ENCODE measurements at regions not wholly inside any gene's neighbourhood (a gene's known extent, or its start where the extent isn't known, plus 50 kb on each side); places are given as distances from the start of the nearest gene placed in this dataset.
"Not testable (repeated sequence)": the region's sequence is repeated elsewhere in the genome, so short reads cannot be mapped to it uniquely, and the experiment has no call there.

- DNase-seq: no peak
Measured at GRCh38 chr9:135173066-135173465, 85.6 kb downstream of the OLFM1 start.

GRCh38 chr9:135174248-135174647 is 86.8 kb downstream of the OLFM1 start:
- DNase-seq: no peak

DNA sequence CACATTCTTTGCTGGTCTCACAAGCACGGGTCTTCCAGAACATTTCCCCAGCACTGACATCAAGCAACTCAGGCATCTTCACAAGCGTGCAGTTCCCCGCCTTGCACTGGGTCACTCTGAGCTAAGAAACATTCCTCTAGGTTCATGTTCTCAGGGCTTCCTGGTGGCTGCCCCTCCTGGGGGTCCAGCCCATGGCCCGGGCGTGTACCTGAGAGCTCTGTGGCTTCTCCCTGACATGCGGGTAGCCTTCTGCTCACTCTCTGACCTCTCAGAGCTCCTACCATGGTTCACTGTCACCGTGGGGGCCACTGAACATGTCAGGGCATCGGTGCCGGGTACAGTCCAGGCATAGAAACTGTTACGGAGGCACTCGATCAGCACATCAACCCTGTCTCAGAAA is 87.5 kb downstream of the OLFM1 start:
- DNase-seq: no peak

- no peak for DNase-seq
Measured at GRCh38 chr9:135176284-135176683, 88.8 kb downstream of the OLFM1 start.

GRCh38 chr9:135177562-135177961 is 90.1 kb downstream of the OLFM1 start:
- not testable (repeated sequence) for DNase-seq

- DNase-seq: no peak
Measured at GRCh38 chr9:135178498-135178897, 91.0 kb downstream of the OLFM1 start.

DNA sequence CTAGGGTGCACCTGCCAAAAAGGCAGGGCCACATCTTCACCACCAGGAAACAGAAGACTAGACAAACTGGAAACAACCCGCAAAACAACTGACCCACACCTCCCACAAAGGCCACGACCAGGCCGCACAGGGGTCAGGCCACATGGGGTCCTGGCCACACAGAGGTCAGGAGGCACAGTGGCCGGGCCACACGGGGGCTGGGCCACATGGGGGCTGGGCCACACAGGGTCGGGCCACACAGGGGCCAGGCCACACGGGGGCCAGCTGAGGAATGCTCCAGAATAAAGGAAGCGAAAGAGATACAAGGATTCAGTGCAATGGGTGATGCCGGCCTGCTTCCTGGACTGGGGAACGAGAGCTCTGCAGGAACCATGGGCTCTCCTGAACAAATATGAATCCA is 91.6 kb downstream of the OLFM1 start:
- no peak for DNase-seq

GRCh38 chr9:135179976-135180375 is 92.5 kb downstream of the OLFM1 start:
- no peak for DNase-seq

DNA sequence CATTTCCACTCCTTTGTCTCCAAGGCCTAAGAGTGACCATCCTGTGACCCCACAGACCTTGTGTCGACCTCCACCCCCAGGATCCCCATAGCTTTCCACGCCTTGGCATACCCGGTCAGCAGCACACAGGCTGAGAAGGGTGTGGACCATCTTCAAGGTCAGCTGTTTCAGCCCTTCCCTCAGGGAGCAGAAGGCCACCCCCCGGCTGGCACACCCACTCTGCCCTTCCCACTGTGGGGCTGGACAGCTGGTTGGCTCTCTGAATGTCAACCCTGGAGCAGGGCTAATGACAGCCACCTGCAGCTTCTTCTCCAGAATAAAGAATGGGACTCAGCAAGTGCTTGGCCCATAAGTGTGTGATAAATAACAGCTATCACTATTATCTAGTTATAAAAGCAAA is 93.1 kb downstream of the OLFM1 start:
- no peak for DNase-seq

DNA sequence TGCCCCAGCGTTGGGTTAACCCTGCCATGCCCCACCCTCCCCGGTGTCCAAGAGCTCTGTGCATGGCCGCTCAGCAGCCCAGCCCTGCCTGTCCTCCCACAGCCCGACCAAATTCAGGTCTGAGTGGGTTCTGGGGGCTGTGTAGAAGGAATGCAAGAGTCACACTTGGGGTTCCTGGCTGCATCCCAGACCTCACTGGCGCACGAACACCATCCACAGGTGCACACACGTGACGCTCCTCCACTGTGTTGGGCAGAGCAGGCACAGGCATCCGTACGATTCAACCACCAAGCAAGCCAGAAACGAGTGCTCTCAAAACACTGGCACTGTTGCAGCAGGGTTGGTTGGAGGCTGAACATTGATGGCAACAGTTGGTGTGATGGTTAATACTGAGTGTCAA is 93.9 kb downstream of the OLFM1 start:
- DNase-seq: no peak

DNA sequence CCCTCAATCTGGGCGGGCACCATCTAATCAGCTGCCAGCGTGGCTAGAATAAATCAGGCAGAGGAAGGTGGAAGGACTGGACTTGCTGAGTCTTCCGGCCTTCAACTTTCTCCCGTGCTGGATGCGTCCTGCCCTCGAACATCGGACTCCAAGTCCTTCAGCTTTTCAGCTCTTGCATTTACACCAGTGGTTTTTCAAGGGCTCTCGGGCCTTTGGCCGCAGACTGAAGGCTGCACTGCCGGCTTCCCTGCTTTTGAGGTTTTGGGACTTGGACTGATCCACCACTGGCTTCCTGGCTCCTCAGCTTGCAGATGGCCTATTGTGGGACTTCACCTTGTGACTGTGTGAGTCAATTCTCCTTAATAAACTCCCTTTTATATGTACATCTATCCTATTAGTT is 94.4 kb downstream of the OLFM1 start:
- DNase-seq: not testable (repeated sequence)

DNA sequence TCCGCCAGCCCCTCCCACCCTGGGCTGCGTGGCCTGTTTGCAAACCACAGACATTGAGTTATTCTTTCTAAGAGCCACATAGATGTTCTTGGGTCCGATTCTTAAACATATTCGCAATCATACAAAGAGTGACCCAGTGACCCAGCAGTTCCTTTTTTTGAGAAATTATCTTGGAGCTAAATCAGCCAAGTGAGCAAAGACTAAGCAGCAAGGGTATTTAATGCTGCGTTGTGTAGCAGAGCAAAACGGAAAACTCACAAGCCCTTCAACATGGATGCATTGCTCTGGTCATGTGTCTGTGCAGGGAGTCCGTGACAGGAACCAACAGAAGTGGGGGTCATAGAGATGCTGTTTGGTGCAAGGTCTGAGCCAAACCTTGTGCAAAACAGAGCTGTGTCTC is 95.6 kb downstream of the OLFM1 start:
- DNase-seq: no peak

DNA sequence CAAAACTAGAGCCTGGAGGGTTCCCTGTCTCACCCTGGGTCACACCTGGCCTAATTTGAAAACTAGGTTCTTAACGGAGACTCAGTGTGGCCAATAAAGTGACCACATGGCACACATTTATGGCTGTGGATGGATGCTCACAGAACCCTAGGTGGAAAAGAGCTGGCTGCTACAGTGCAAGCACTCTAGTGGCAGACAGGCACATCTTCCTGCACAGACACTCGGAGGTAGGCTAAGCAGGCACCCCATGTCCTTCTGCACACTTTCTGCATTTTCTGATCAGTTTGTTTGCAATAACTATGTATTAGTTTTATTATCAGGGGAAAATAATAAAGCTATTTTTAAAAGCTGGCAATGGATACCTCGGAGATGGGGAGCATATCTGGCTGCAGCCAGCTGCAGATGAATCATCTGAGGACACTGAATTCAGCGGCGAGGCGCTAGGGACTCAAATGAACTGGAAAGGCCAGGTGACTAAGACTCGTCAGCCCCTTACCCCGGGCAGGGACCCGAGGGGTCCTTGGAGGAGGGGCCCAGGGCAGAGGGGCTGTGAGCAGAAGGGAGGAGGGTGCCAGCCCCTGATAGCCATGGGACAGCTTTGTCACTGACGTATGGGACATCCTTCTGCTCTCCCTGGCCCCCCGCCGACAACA is 96.2 kb downstream of the OLFM1 start:
- no peak for DNase-seq

- DNase-seq: no peak
Measured at GRCh38 chr9:135184181-135185053, 96.9 kb downstream of the OLFM1 start.

- no peak for DNase-seq
Measured at GRCh38 chr9:135185060-135185459, 97.6 kb downstream of the OLFM1 start.

- DNase-seq: no peak
Measured at GRCh38 chr9:135186248-135187164, 99.0 kb downstream of the OLFM1 start.

GRCh38 chr9:135187365-135187764 is 99.9 kb downstream of the OLFM1 start:
- no peak for DNase-seq

DNA sequence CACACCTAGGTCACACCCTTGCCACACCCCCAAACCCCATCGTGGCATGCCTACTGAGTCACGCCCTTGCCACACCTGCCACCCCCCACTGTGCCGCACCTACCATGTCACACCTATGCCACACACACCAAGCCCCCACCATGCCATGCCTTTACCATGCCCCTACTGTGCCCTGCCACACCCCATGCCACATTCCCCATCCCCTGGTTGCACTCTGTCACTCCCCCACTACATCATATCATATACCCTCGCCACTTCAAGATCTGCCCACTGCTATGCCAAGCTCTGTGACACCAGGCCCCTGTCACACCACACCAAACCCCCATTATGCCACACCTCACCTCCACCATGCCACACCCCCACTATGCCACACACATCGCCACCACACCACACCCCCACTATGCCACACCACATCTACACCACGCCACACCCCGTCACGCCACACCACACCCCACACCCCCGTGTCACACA is 101.2 kb downstream of the OLFM1 start:
- no peak for DNase-seq

GRCh38 chr9:135189497-135189896 is 102.0 kb downstream of the OLFM1 start:
- no peak for DNase-seq

DNA sequence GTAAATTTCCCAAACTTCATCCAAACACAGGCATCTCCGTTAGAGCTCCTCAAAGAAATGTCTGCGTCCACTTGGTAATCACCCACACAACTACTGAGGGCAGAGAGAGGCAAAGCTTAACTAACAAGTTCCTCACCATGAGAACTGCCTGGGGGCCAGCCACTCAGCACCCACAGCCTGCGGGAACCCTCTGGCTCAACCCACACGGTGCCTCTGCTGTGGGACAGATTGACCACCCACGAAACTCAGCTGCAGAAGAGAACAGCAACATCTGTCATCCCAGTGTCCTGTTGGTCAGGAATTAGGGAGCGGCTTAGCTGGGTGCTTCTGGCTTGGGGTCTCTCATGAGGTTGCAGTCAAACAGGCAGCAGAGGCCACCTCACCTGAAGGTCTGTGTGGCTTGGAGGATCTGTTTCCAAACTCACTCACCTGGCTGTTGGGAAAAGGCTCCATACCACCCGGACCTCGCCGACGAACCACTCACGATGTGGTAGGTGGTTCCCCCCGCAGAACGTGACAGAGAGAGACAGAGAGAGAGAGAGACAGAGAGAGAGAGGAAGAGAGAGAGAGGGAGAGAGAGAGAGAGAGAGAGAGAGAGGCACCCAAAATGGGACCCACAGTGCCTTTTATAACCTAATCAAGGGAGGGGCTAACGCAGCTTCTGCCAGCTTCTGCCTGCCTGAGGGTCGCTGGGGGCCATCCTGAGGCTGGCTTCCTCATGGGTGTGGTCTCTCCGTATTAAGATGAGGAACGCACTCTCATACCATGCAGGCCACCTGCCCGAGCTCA is 103.5 kb downstream of the OLFM1 start:
- DNase-seq: no peak

DNA sequence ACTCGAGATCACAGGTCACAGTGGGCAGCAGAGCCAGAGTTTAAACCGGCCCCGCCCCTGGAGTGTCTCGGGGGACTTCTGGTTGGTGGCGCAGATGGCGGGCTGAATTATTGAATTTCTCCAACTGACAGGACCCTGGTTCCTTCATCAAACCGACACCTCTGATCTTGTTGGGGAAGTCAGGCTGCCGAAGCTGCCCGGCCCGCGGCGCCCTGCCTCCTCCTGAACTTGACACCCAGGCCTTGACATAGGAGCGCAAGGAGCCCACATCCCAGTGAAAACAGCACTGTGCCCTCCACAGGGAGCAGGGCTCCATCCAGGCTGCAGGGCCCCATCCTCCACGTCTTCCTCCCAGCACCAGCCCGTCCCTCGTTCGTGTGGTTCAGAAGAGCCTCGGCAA is 105.2 kb downstream of the OLFM1 start:
- no peak for DNase-seq

DNA sequence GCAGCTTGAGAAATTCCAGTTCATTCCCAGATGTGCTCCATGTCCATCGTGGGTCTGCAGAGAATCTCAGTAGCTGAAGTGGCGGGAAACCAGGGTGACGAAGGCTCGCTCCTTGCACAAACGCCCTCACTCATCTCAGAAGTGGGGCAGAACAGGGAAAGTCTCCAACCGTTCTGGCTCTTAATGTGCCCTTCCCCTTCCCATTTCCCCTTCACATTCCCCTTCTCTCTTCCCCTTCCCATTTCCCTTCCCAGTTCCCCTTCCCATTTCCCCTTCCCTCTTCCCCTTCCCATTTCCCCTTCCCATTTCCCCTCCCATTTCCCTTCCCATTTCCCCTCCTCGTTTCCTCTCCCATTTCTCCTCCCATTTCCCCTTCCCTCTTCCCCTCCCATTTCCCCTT is 108.5 kb downstream of the OLFM1 start:
- DNase-seq: not testable (repeated sequence)

Data from Kasumi-1 (cell line).